Osteocyte (in vitro differentiated cells): ENCODE measurements at regions not wholly inside any gene's neighbourhood (a gene's known extent, or its start where the extent isn't known, plus 50 kb on each side); places are given as distances from the start of the nearest gene placed in this dataset.

ENCODE experiments used
- DNase-seq: peaks from one replicate; pipeline ENCODE4 v3.0.0; 2021; ENCODE audit warnings: mixed read lengths; ENCODE audit not compliant: unreplicated experiment; ENCODE audit errors: extremely low spot score
- H3K27ac Mint-ChIP-seq: one replicate; pipeline ENCODE4 v1.8.0; 2021; ENCODE audit warnings: mild to moderate bottlenecking, mixed read lengths; ENCODE audit not compliant: unreplicated experiment
- H3K27me3 Mint-ChIP-seq: one replicate; pipeline ENCODE4 v1.8.0; 2021; ENCODE audit warnings: mixed read lengths; ENCODE audit not compliant: unreplicated experiment
- H3K36me3 Mint-ChIP-seq: one replicate; pipeline ENCODE4 v1.8.0; 2021; ENCODE audit warnings: mixed read lengths; ENCODE audit not compliant: unreplicated experiment
- H3K4me1 Mint-ChIP-seq: one replicate; pipeline ENCODE4 v1.8.0; 2021; ENCODE audit warnings: mixed read lengths; ENCODE audit not compliant: unreplicated experiment
- H3K4me3 Mint-ChIP-seq: one replicate; pipeline ENCODE4 v1.8.0; 2021; ENCODE audit warnings: mild to moderate bottlenecking, moderate library complexity, mixed read lengths; ENCODE audit not compliant: unreplicated experiment
- H3K9me3 Mint-ChIP-seq: one replicate; pipeline ENCODE4 v1.8.0; 2021; ENCODE audit warnings: mixed read lengths; ENCODE audit not compliant: unreplicated experiment
- CTCF ChIP-seq: fragments of 200-600 bp; sonication (generic); IDR thresholded peaks from 2 replicates; pipeline ENCODE4 v1.5.0; 2021; ENCODE audit warnings: antibody characterized with exemption, mild to moderate bottlenecking, moderate library complexity

DNA sequence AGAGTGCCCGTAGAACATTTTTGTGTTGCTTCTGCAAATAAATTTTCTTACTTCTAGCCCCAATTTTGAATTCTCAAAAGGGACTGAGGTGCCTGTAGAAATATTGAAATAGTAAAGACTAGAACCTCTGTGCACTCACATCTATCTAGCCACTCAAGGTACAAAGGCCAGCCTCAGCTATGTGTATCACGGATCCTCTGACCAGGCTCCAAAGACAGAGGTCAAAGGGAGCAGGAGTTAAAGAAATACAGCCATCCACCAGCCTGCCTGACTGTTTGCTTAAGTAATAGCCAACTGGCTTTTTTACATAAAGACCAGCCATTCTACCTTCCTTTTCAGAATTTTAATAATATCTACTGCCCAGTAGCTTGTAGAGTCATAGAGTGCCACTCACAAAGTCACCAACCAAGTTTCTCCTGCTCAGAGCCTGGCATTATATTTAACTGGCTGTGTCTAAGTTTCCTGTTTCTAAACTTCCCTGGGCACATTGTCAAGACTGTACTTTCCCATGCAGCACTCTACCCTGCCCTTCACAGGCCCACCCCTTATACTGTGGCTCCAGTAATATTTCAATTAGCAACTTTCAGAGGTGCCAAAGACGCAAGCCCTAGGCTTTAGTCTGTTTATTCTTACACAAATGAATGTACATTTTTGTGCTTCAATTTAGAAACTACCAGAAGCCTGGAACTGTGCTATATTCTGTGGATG is 338.3 kb upstream of the NT5C1B start:
- Mint-ChIP-seq H3K27me3 (no peaks in the 10 kb centered on the region), H3K9me3 (no peaks in the 10 kb centered on the region), H3K4me1 (peaks cover 26% of the 10 kb centered on the region), H3K27ac (no peak overlapping the region), H3K4me3 (no peak overlapping the region), H3K36me3 (no peaks in the 10 kb centered on the region)
- TF ChIP-seq CTCF, result no peak
- no peak for DNase-seq

GRCh38 chr2:18926631-18927524 is 337.5 kb upstream of the NT5C1B start:
- no peak overlapping the region for H3K4me3 Mint-ChIP-seq
- no peak for TF ChIP-seq CTCF
- H3K36me3 Mint-ChIP-seq, result no peaks in the 10 kb centered on the region
- H3K9me3 Mint-ChIP-seq, result no peaks in the 10 kb centered on the region
- no peak overlapping the region for H3K27ac Mint-ChIP-seq
- H3K4me1 Mint-ChIP-seq, result peaks cover 26% of the 10 kb centered on the region
- DNase-seq, result no peak
- no peaks in the 10 kb centered on the region for H3K27me3 Mint-ChIP-seq

DNA sequence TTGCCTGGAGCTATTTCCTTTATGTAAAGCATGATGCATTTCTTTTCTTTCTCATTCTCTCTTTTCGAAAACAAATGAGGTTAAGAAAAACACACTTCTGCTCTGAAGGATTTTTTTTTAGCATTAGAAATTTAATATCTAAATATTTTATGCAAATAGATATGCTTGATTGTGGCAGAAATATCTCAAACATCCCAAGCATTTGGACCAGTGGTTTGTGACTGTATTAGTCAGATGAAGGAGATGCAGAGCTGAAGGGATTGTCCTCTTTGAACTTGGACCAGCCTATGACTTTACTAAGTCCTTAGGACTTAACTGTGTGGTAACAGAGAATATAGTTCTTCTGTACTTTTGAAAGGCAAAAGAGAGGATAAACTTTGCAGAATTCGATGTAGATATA is 335.9 kb upstream of the NT5C1B start:
- Mint-ChIP-seq H3K4me3 (no peak overlapping the region), H3K4me1 (peaks cover 26% of the 10 kb centered on the region), H3K27me3 (no peaks in the 10 kb centered on the region), H3K9me3 (no peaks in the 10 kb centered on the region), H3K27ac (peak overlapping the region; percentile 10), H3K36me3 (no peaks in the 10 kb centered on the region)
- DNase-seq, result no peak
- TF ChIP-seq CTCF, result no peak

- Mint-ChIP-seq H3K9me3 (no peaks in the 10 kb centered on the region), H3K36me3 (no peaks in the 10 kb centered on the region), H3K27me3 (no peaks in the 10 kb centered on the region), H3K4me3 (no peak overlapping the region), H3K27ac (no peak overlapping the region), H3K4me1 (peaks cover 26% of the 10 kb centered on the region)
- no peak for TF ChIP-seq CTCF
- DNase-seq, result no peak
Observed at GRCh38 chr2:18924886-18925285, 335.5 kb upstream of the NT5C1B start.

DNA sequence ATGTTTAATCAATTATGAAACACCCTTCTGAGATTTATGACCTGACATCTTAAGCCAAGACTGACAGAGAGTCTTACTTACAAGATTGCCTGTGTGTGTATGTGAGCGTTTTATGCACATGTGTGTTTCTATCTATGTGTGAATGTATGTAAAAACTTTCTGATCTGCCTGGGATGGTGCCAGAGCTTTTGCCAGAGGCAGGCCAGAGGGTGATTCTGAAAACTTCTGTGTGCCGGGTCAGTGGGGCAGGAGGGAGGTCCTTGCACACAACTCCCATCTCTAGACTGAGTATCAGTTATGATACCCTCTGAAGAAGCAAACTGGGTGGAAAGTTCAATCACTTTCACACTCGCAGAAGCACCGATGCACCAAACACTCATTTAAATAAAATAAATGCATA is 335.0 kb upstream of the NT5C1B start:
- Mint-ChIP-seq H3K27me3 (no peaks in the 10 kb centered on the region), H3K27ac (no peak overlapping the region), H3K9me3 (no peaks in the 10 kb centered on the region), H3K36me3 (no peaks in the 10 kb centered on the region), H3K4me1 (peaks cover 26% of the 10 kb centered on the region), H3K4me3 (no peak overlapping the region)
- no peak for DNase-seq
- no peak for TF ChIP-seq CTCF
